Transverse colon (tissue), 4 donors: ENCODE measurements at regions not wholly inside any gene's neighbourhood (a gene's known extent, or its start where the extent isn't known, plus 50 kb on each side); places are given as distances from the start of the nearest gene placed in this dataset.

Experiments used
- DNase-seq: peaks from one replicate; pipeline ENCODE4 v3.0.0-alpha.2; 2019
- H3K27ac ChIP-seq, 4 donors: fragments of 200-600 bp; sonication (generic); 2 replicates each; pipeline ENCODE4 v1.5.1; 2016 to 2018; ENCODE audit warnings: inconsistent platforms in 4 of 4
- H3K27me3 ChIP-seq: fragments of 200-600 bp; sonication (generic); 2 replicates; pipeline ENCODE4 v1.5.1; 2017; ENCODE audit warnings: inconsistent platforms
- H3K36me3 ChIP-seq, 4 donors: fragments of 200-600 bp; sonication (generic); 2 replicates each; pipeline ENCODE4 v1.5.1; 2017 to 2019; ENCODE audit warnings: inconsistent platforms in 4 of 4
- H3K4me1 ChIP-seq, 4 donors: fragments of 200-600 bp; sonication (generic); 2 replicates each; pipeline ENCODE4 v1.5.1; 2017 to 2020; ENCODE audit warnings: inconsistent platforms in 4 of 4
- H3K4me3 ChIP-seq, 4 donors: fragments of 200-600 bp; sonication (generic); 1 replicate in 1 of 4; 2 replicates in 3 of 4; pipeline versions ENCODE4 v1.5.1 to v1.6.1; 2017 to 2019; ENCODE audit warnings: inconsistent platforms in 4 of 4
- H3K9me3 ChIP-seq, 2 donors: fragments of 200-600 bp; sonication (generic); 2 replicates each; pipeline ENCODE4 v1.5.1; 2017 to 2019; ENCODE audit warnings: inconsistent platforms in 2 of 2
- EP300 ChIP-seq: sonication (generic); formaldehyde crosslinking; IDR thresholded peaks from one replicate; pipeline ENCODE4 v1.6.1; 2017; ENCODE audit warnings: antibody characterized with exemption, low read depth
- POLR2A ChIP-seq: fragments of 450-650 bp; IDR thresholded peaks from one replicate; pipeline ENCODE4 v1.6.1; 2016; ENCODE audit warnings: antibody characterized with exemption, mild to moderate bottlenecking, moderate library complexity
- POLR2AphosphoS5 ChIP-seq, 3 donors: sonication (generic); formaldehyde crosslinking; IDR thresholded peaks; one replicate each; pipeline ENCODE4 v1.6.1; 2016; ENCODE audit warnings: antibody characterized with exemption in 3 of 3
- WGBS, 2 donors: methylation state at CpG; one replicate each; pipeline ENCODE4 v1.1.5; 2018; ENCODE audit warnings: low coverage in 1 of 2; 5-methylcytosine and 5-hydroxymethylcytosine counted together
- in situ Hi-C, 4 donors: fragments of 200-750 bp; cut with MboI; loops; one replicate each; pipeline versions ENCODE4 v1.15.0 to v1.15.1; 2017; ENCODE audit warnings: low sequenced_read_pairs in 3 of 4, low pct_ligation_motif_present in 1 of 4, low pct_unique_long_range_greater_than_20kb in 1 of 4
- intact Hi-C: fragments of 100-400 bp; cut with DNase I; formaldehyde crosslinking; loops from one replicate; pipeline ENCODE4 v1.15.1; 2023; ENCODE audit warnings: low total_unique reads
- TF ChIP-seq, protein P1 (sequence below), 5 experiments: fragments of 200-600 bp in 3 of 5; fragments of 450-650 bp in 2 of 5; sonication (generic) in 3 of 5; IDR thresholded peaks; 1 replicate in 2 of 5; 2 replicates in 3 of 5; pipeline ENCODE4 v1.5.1; 2016 to 2017; ENCODE audit warnings: antibody characterized with exemption in 5 of 5, inconsistent platforms in 3 of 5, mild to moderate bottlenecking in 2 of 5, moderate library complexity in 1 of 5

DNA sequence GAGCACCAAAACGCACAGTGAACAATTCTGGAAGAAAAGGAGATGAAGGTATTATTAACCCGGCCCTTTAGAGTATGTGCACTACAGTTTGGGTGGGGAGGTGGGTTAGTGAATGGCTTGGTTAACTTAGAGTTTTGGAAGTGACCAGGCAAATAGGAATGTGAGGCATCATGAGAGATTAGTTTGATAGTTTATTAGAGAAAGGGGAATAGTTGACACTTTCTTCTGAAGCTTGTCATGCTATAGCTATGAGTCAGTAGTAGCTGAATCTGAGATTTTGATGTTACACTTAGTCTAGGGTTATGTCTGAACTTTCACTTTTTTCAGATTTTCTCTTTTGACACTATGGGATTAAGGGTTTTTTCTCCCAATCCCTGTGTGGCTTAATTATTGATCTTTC is 567.2 kb downstream of the SNAPC1 start:
- Histone ChIP-seq H3K27me3 (no peaks in the 10 kb centered on the region), H3K36me3 (no peaks in the 10 kb centered on the region), H3K4me1 (no peaks in the 10 kb centered on the region), H3K4me3 (no peak overlapping the region), H3K9me3 (peaks cover 0 to 3% of the 10 kb centered on the region in 2 donors), H3K27ac (no peak overlapping the region)
- 44% methylated on average over 2 of the region's 2 CpGs for WGBS, 2 donors
- TF ChIP-seq, protein P1, sequence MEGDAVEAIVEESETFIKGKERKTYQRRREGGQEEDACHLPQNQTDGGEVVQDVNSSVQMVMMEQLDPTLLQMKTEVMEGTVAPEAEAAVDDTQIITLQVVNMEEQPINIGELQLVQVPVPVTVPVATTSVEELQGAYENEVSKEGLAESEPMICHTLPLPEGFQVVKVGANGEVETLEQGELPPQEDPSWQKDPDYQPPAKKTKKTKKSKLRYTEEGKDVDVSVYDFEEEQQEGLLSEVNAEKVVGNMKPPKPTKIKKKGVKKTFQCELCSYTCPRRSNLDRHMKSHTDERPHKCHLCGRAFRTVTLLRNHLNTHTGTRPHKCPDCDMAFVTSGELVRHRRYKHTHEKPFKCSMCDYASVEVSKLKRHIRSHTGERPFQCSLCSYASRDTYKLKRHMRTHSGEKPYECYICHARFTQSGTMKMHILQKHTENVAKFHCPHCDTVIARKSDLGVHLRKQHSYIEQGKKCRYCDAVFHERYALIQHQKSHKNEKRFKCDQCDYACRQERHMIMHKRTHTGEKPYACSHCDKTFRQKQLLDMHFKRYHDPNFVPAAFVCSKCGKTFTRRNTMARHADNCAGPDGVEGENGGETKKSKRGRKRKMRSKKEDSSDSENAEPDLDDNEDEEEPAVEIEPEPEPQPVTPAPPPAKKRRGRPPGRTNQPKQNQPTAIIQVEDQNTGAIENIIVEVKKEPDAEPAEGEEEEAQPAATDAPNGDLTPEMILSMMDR (IDR thresholded peaks at IDR 0.05): no peak
- TF ChIP-seq POLR2A: no peak
- TF ChIP-seq POLR2AphosphoS5 (IDR thresholded peaks at IDR 0.05): no peak
- TF ChIP-seq EP300: no peak
- in situ Hi-C loops: no loop called here
- intact Hi-C loops: no loop called here
- no peak for DNase-seq

DNA sequence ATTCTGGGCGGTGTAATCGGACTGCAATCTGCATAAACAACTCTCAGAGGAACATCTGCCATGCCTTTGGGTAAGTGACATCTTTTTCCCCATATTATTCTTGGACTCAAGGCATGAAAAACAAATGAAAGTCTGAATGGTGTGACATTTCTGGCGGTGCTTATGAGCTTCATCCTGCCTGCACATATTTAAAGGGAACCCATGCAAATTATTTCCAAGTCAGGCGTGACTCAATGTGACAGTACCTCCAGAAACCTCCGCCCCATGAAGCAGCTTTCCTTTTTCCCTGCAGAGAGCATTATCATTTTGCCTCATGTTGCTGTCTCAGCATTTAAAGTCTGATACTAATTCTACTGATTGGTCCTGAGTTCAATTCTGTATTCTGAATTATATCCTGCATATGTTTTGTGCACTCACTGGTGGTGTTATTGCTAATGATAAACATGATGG is 585.4 kb downstream of the SNAPC1 start:
- 78 to 82% methylated on average over 4 to 5 of the region's 5 CpGs for WGBS, 2 donors
- Histone ChIP-seq H3K27me3 (no peaks in the 10 kb centered on the region), H3K4me3 (no peak overlapping the region), H3K9me3 (peaks cover 5 to 9% of the 10 kb centered on the region in 2 donors), H3K27ac (no peak overlapping the region), H3K36me3 (no peaks in the 10 kb centered on the region), H3K4me1 (no peaks in the 10 kb centered on the region)
- TF ChIP-seq EP300: no peak
- no peak for TF ChIP-seq POLR2A
- TF ChIP-seq POLR2AphosphoS5 (IDR thresholded peaks at IDR 0.05): no peak
- TF ChIP-seq, protein P1 (IDR thresholded peaks at IDR 0.05): no peak
- in situ Hi-C loops: no loop called here
- DNase-seq: no peak
- intact Hi-C loops: no loop called here

DNA sequence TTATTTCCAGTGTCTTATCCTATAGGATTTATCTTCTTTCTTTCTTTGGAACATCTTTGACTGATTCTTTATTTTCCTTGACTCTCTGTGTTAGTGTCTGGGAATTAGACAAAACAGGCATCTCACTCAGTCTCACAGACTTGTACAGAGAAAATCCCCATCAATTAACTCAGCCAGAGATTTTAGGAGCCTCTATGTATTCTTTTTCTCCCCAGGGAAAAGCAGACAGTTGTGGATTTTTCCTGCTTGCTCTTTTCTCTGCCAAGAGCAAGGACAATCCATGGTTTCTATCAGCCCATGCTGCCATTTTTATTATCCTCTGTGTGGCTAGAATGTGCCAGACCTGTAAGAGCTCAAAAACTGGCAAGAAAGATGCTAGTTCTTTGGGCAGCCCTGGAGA is 595.1 kb downstream of the SNAPC1 start:
- intact Hi-C loops: no loop called here
- in situ Hi-C loops: no loop called here
- H3K27me3 ChIP-seq: no peaks in the 10 kb centered on the region
- no peak overlapping the region for H3K27ac ChIP-seq
- DNase-seq: no peak
- no peak for TF ChIP-seq POLR2A
- TF ChIP-seq EP300: no peak
- TF ChIP-seq POLR2AphosphoS5 (IDR thresholded peaks at IDR 0.05): no peak
- TF ChIP-seq, protein P1 (IDR thresholded peaks at IDR 0.05): no peak
- H3K9me3 ChIP-seq: peaks cover 15 to 32% of the 10 kb centered on the region in 2 donors
- no peak overlapping the region for H3K4me3 ChIP-seq
- no peaks in the 10 kb centered on the region for H3K4me1 ChIP-seq
- H3K36me3 ChIP-seq: no peaks in the 10 kb centered on the region

DNA sequence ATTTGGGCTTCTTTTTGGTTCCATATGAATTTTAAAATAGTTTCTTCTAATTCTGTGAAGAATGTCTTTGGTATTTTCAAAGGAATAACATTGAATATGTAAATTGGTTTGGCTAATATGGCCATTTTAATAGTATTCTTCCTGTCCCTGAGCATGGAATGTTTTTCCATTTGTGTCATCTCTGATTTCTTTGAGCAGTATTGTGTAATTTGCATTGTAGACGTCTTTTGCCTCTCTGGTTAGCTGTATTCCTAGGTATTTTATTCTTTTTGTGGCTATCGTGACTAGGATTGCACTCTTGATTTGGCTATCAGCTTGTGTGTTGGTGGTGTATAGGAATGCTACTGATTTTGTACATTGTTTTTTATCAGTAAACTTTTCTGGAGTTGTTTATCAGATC is 601.9 kb downstream of the SNAPC1 start:
- TF ChIP-seq POLR2AphosphoS5 (IDR thresholded peaks at IDR 0.05): no peak
- Histone ChIP-seq H3K4me3 (no peak overlapping the region), H3K27ac (no peak overlapping the region), H3K36me3 (no peaks in the 10 kb centered on the region), H3K9me3 (no peaks in the 10 kb centered on the region), H3K4me1 (no peaks in the 10 kb centered on the region), H3K27me3 (no peaks in the 10 kb centered on the region)
- 57 to 72% methylated on average over 2 of the region's 2 CpGs for WGBS, 2 donors
- intact Hi-C loops: no loop called here
- in situ Hi-C loops: no loop called here
- no peak for DNase-seq

DNA sequence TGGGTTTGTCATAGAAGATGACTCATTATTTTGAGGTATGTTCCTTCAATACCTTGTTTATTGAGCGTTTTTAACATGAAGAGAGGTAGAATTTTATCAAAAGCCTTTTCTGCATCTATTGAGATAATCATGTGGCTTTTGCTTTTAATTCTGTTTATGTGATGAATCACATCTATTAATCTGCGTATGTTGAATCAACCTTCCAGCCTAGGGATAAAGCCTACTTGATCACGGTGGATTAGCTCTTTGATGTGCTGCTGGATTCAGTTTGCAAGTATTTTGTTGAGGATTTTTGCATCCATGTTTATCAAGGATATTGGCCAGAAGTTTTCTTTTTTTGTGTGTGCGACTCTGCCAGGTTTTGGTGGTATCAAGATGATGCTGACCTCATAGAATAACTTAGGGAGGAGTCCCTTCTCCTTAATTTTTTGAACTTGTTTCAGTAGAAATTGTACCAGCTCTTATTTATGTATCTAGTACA is 602.6 kb downstream of the SNAPC1 start:
- Histone ChIP-seq H3K4me1 (no peaks in the 10 kb centered on the region), H3K36me3 (no peaks in the 10 kb centered on the region), H3K4me3 (no peak overlapping the region), H3K9me3 (no peaks in the 10 kb centered on the region), H3K27me3 (no peaks in the 10 kb centered on the region), H3K27ac (no peak overlapping the region)
- DNase-seq: no peak
- in situ Hi-C loops: no loop called here
- intact Hi-C loops: no loop called here
- 44 to 56% methylated on average over 3 to 4 of the region's 4 CpGs for whole genome bisulfite sequencing, 2 donors
- TF ChIP-seq, protein P1 (IDR thresholded peaks at IDR 0.05): no peak
- TF ChIP-seq POLR2A: no peak
- no peak for TF ChIP-seq POLR2AphosphoS5 (IDR thresholded peaks at IDR 0.05)
- no peak for TF ChIP-seq EP300
